Right hindlimb (tissue), 1 donor: ENCODE measurements at regions not wholly inside any gene's neighbourhood (a gene's known extent, or its start where the extent isn't known, plus 50 kb on each side); places are given as distances from the start of the nearest gene placed in this dataset.
"Not testable (repeated sequence)": the region's sequence is repeated elsewhere in the genome, so short reads cannot be mapped to it uniquely, and the experiment has no call there.

ENCODE experiments used
- DNase-seq: peaks from one replicate; pipeline ENCODE4 v3.0.0-alpha.2; 2018

DNA sequence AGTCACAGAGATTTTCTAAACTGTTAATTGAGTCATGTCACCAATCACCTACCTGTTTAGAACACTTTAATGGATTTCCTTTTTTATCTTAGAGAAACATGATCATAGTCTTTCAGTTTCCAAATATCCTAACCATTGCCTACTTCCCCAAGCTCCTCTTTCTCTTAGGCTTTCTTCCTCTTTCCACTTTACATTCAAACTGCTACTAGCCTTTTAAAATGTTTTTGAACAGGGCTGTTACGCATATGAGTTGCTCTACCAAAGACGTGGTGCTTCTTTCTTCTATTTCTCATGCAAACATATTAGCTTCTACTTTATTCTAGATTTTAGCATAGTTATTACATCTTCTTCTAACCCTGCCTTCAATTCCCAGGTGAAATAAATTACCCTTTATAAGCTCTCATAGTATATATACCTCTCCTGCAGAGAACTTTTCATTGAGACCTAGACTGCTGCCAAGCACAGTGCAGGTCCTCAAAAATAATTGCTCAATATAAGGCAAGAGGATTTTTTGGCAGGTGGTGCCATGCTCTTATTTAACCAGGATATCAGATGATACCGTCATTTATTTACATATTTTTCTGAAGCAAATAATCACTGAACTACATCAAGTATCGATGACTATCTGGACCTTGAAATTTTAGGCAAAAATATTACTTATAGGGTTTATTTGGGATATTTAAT lies 937.1 kb downstream of the TSN start:
- no peak for DNase-seq

GRCh38 chr2:122697415-122697814 lies 942.0 kb downstream of the TSN start:
- DNase-seq = no peak

GRCh38 chr2:122703676-122704075 lies 948.2 kb downstream of the TSN start:
- DNase-seq = no peak

- DNase-seq = no peak
Observed at GRCh38 chr2:122704109-122704563, 948.7 kb downstream of the TSN start.

- DNase-seq = no peak
Observed at GRCh38 chr2:122705746-122706145, 950.3 kb downstream of the TSN start.

DNA sequence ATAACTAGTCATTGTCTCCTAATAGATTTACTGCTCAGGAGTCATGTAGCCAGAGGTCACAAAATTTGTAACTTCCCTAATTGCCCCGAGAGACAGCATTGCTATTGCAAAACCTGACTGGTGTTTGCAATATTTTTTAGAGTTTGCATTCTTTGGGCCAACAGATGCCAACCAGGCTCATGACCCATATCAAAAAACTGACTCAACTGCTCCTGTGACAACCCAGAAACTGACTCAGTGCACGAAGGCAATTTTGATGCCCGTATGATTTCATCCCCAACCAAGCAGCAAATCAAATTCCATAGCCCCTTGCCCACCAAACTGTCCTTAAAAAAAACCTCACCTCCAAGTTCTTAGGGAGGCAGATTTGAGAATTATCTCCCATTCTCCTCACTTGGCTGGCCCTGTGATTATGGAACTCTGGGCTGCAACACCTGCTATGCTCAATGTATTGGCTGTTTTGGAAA lies 951.3 kb downstream of the TSN start:
- no peak for DNase-seq

DNA sequence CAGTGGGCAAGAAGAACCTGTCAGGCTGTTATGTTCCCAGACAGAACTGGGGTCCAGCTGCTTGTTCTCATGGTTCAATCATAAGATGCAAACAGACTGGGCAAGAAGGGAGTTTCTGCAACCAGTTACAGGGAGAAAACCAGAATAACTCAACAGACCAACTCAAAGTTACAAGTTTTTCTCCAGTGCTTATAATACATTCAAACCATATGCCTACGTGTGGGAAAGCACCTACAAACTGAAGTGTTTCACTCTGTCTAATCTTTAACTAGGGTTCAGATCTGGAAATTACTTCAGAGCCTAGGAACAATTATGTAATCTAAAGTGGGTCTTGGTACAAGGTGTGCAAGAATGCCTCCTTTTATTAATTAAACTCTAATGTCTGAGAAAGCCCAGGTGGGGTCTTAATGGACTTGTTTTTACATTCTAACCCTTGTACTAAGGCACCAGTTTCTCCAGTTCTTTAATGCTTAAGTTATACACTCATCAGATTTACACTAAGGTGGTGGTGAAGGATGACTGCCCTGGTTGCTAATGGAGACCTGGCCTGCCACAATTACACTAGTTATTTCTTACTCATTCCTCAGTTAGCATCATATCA lies 951.9 kb downstream of the TSN start:
- no peak for DNase-seq

DNA sequence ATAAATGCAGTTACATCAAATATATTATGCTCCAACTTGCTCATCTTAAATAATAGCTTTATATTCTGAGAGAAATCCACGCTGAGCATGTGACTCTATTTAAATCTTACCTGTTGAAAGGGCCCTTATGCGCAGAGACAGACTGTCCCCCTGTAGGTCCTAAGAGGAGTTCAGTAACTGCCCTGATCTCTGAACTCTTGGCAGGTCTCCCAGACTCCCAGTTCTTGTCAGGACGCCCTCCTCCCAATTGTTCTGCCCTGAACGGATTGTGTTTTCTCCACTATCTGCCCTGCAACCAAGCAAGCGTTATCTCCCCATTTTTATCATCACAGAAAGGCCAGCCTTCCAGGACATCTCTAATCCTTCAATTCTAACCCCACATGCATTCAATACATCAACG lies 954.6 kb downstream of the TSN start:
- no peak for DNase-seq

- DNase-seq = no peak
Observed at GRCh38 chr2:122713800-122714199, 958.3 kb downstream of the TSN start.

GRCh38 chr2:122720822-122721221 lies 965.4 kb downstream of the TSN start:
- not testable (repeated sequence) for DNase-seq

- DNase-seq = no peak
Observed at GRCh38 chr2:122734766-122735424, 979.4 kb downstream of the TSN start.

- DNase-seq = no peak
Observed at GRCh38 chr2:122736279-122736678, 980.8 kb downstream of the TSN start.

DNA sequence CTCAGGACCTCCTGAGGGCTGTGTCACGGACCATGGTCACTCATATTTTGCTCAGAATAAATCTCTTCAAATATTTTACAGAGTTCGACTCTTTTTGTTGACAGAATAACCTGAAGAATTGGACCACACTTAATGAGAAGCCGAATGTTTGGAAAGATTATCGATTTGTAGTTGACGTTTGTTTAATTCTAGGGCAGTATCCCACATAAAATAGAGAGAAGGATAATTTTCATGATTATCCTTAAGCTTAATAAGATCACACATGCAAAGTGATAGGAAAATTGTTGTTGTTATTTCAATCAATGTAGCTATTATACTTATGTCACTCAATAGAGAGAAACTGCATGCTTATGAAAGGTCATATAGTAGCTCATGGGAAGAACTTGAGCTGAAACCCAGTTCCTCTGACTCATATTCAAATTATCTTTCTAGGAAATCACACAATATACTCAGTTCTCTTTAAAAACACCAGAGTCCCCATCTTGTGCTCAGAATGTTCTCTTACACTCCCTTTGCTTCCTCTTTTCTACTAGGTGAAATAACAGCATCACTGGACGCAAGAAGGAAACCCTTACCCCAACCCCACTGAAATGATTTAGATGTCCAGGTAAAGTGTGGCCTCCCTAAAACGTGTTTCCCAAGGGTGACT lies 982.1 kb downstream of the TSN start:
- DNase-seq = no peak

DNA sequence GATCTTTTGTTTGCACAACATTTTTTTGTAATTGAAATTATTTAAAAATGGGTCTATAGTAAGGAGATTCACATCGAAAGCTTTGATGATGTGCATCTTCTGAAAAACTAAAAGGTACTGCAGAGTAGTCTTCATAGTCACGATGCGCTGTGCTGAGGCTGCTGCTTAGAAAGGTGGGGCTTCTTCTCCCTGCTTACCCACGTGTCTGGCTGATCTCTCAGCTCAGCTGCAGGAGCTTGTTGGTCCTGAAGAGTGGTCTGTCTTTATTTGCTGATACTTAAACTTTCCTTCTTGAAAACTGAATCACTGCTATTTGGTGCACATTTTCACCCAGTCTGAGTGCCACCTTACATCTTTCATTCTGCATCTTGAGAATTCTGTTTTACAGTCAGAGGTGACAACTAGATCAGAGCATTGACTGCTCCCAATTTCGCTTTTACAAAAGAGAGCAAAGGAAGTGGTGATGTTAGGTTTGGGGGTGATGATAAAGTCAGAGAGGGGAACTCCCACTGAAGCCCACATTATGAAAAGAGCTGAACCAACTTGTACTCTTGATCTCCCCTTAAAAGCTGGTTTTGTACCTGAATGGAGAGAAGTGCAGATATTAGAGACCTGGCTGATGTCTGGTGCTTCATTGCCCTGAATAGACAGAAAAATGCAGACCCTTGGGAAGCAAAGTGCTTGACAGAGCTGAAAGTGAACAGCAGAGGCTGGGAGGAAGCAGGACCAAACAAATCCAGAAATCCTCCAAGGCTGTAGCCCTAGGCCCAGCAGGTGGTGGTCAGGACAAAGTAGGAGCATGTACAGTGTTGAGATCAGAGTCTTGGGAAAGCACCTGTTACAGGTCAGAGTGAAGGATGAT lies 984.5 kb downstream of the TSN start:
- DNase-seq = no peak

GRCh38 chr2:122740594-122740948 lies 985.1 kb downstream of the TSN start:
- no peak for DNase-seq

DNA sequence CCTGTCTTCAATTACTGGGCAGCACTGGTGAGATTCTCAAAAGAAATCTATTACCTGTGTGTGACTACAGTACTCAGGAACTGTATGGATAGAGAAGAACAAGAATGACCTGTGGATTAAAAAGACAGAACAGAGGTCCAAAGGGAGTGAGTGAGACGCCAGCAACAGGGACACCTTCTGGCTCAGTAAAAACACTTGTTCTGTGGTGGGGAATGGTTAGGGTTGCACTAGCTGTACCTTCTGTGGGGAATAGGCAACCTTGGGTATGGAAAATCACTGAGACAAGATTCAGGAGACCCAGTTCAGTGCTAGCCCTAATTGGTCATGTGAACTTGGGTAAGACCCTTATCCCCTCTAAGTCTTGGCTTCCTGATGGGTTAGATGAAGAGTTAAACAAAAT lies 986.0 kb downstream of the TSN start:
- DNase-seq = no peak

DNA sequence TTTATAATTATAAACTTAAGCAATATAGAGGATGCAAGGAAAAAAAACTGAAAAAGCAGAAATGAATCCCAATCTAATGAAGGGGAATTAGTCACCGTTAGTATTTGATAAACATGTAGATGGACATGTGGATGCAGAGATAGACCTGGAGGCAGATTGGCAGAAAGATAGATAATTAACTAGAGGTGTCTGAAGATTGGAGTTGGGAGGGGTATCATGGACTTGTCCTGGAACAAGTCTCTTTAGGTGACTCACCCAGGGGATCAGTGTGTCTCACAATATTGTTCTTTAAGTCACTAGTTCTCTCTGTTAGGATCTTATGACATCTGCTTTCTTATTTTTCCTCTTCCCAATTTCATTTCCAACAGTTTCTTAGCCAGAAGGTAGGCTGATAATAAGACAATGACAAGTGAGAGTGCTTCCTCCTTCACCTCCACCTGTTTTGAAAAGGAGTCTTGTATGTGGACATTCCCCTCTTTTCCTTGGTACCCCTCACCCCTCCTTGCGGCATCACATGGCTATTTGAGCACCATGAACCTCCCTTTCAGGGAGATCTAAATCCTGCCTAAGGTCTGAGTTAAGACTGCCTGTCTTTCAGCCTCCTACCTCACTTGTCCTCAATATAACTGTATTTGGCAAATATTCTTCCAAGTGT lies 987.7 kb downstream of the TSN start:
- DNase-seq = no peak

DNA sequence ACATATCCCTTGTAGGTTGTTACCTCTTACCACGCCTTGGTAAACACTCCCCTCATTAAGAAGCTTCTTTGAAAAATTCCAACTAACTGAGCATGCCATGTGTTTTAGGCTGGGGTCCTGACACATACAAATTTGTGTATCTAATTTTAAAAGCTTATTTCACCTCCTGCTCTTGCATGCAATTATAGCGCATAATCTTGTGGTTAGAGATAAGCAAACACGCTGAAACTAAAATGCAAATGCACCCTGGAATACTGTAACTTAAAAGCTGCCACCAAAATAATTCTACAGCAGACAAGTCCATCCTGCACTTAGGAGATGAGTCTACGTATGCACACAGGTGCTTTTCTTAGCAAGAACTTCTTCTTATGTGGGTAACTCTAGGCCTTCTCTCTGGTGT lies 990.2 kb downstream of the TSN start:
- DNase-seq = no peak

- no peak for DNase-seq
Observed at GRCh38 chr2:122747670-122748069, 992.2 kb downstream of the TSN start.

GRCh38 chr2:122748552-122749011 lies 993.1 kb downstream of the TSN start:
- no peak for DNase-seq

DNA sequence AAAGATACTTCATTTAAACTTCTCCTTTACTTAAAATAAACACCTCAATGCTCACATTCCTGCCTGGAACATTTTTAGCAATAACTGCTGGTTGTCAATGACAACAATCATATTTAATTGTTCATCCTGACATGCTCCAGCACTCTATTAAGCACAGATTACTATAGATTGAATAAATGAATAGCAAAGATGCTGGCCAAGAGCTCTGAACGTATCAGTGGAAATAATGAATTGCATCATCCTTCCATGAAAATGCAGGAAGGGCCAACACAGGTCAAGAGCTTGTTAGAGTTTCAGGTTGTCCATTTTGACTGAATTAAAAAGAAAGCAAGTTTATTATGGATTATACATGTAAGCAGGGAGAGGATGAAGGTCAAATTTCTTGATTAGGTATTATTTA lies 994.0 kb downstream of the TSN start:
- no peak for DNase-seq

DNA sequence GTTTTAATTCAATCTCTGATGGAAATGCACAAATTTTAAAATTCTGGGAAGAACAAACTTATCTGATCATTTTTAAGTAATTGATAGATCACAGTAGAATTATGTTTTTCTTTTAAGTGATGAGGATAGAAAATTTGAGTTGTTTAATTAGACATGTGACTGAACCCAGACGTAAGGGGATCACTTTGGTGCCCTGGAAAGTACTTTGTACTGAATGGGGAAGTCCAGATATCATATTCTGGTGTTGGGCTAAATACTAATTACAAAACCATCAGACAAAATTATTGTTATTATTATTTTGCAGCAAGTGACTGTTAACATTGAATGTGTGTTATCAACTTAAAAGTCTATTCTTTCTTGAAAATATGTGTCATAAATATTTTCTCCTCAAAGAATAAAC lies 994.6 kb downstream of the TSN start:
- no peak for DNase-seq
